ENCODE measurements at regions not wholly inside any gene's neighbourhood (a gene's known extent, or its start where the extent isn't known, plus 50 kb on each side); places are given as distances from the start of the nearest gene placed in this dataset.

GRCh38 chr18:73752965-73753364, 394.7 kb downstream of the FBXO15 start:
- no peak for TF ChIP-seq CTCF (IDR thresholded peaks at IDR 0.05; ENCODE audit: unreplicated experiment in 3 of 3)
- H3K27me3 Mint-ChIP-seq (ENCODE audit: low read depth) = peaks cover 3% of the 10 kb centered on the region
- H3K4me3 Mint-ChIP-seq = no peak overlapping the region
- H3K4me1 Mint-ChIP-seq = no peaks in the 10 kb centered on the region
- H3K9me3 Mint-ChIP-seq = no peaks in the 10 kb centered on the region
- no peak overlapping the region for H3K27ac Mint-ChIP-seq
- H3K36me3 Mint-ChIP-seq (ENCODE audit: low read depth) = no peaks in the 10 kb centered on the region

- TF ChIP-seq CTCF (IDR thresholded peaks at IDR 0.05; ENCODE audit: unreplicated experiment in 3 of 3) = no peak
Measured at GRCh38 chr18:73752546-73752945, 395.1 kb downstream of the FBXO15 start.

GRCh38 chr18:73750052-73750451, 397.6 kb downstream of the FBXO15 start:
- no peaks in the 10 kb centered on the region for H3K27me3 Mint-ChIP-seq (ENCODE audit: low read depth)
- H3K4me3 Mint-ChIP-seq = no peak overlapping the region
- H3K4me1 Mint-ChIP-seq = no peaks in the 10 kb centered on the region
- H3K9me3 Mint-ChIP-seq = no peaks in the 10 kb centered on the region
- H3K36me3 Mint-ChIP-seq (ENCODE audit: low read depth) = no peaks in the 10 kb centered on the region
- no peak for TF ChIP-seq CTCF (IDR thresholded peaks at IDR 0.05; ENCODE audit: unreplicated experiment in 3 of 3)
- H3K27ac Mint-ChIP-seq = no peak overlapping the region

More at GRCh38 chr18:73752546-73752945, 395.1 kb downstream of the FBXO15 start:
- H3K9me3 Mint-ChIP-seq = no peaks in the 10 kb centered on the region
- H3K4me3 Mint-ChIP-seq = no peak overlapping the region
- H3K27me3 Mint-ChIP-seq (ENCODE audit: low read depth) = peaks cover 3% of the 10 kb centered on the region
- H3K4me1 Mint-ChIP-seq = no peaks in the 10 kb centered on the region
- H3K36me3 Mint-ChIP-seq (ENCODE audit: low read depth) = no peaks in the 10 kb centered on the region
- no peak overlapping the region for H3K27ac Mint-ChIP-seq

GRCh38 chr18:73749304-73749703, 398.3 kb downstream of the FBXO15 start:
- Mint-ChIP-seq H3K4me3 (no peak overlapping the region), H3K27me3 (ENCODE audit: low read depth) (no peaks in the 10 kb centered on the region), H3K27ac (no peak overlapping the region), H3K4me1 (no peaks in the 10 kb centered on the region), H3K9me3 (no peaks in the 10 kb centered on the region), H3K36me3 (ENCODE audit: low read depth) (no peaks in the 10 kb centered on the region)
- TF ChIP-seq CTCF (IDR thresholded peaks at IDR 0.05; ENCODE audit: unreplicated experiment in 3 of 3) = no peak

GRCh38 chr18:73748731-73749130, 398.9 kb downstream of the FBXO15 start:
- Mint-ChIP-seq H3K27ac (no peak overlapping the region), H3K4me1 (no peaks in the 10 kb centered on the region), H3K36me3 (ENCODE audit: low read depth) (no peaks in the 10 kb centered on the region), H3K9me3 (no peaks in the 10 kb centered on the region), H3K4me3 (no peak overlapping the region), H3K27me3 (ENCODE audit: low read depth) (no peaks in the 10 kb centered on the region)
- no peak for TF ChIP-seq CTCF (IDR thresholded peaks at IDR 0.05; ENCODE audit: unreplicated experiment in 3 of 3)

- H3K4me3 Mint-ChIP-seq = no peak overlapping the region
- no peak overlapping the region for H3K27ac Mint-ChIP-seq
- H3K36me3 Mint-ChIP-seq (ENCODE audit: low read depth) = no peaks in the 10 kb centered on the region
- TF ChIP-seq CTCF (IDR thresholded peaks at IDR 0.05; ENCODE audit: unreplicated experiment in 3 of 3) = no peak
- no peaks in the 10 kb centered on the region for H3K4me1 Mint-ChIP-seq
- no peaks in the 10 kb centered on the region for H3K27me3 Mint-ChIP-seq (ENCODE audit: low read depth)
- H3K9me3 Mint-ChIP-seq = no peaks in the 10 kb centered on the region
Measured at GRCh38 chr18:73746101-73746500, 401.5 kb downstream of the FBXO15 start.

All from nephron (organoid).